NCI-H187 (cell line): ENCODE measurements at regions not wholly inside any gene's neighbourhood (a gene's known extent, or its start where the extent isn't known, plus 50 kb on each side); places are given as distances from the start of the nearest gene placed in this dataset.
A peak's percentile ranks its signal among the peaks of the same experiment; 100 is the strongest.

Source experiments
- DNase-seq, 2 experiments: peaks; one replicate each; lab custom pipeline; 2025; lab: John Stamatoyannopoulos, UW

DNA sequence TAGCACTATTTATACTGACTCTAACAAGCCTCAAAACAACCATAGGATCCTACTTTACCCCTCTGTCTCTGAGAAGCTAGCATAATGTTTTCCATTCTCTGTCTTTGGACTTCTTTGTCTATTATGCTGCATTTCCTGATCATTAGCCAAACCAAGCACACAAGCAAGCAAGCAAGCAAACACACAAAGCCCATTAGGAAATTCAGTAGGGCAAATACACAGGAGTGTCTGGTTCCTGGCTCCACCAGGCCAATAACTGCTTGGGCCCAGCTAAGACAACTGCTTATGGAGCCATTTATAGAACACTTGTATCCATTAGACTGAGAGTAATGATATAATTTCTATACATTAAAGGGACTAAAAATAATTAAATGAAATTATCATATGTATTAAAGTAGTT, 952.9 kb upstream of the EPHA7 start:
- no peak for DNase-seq

DNA sequence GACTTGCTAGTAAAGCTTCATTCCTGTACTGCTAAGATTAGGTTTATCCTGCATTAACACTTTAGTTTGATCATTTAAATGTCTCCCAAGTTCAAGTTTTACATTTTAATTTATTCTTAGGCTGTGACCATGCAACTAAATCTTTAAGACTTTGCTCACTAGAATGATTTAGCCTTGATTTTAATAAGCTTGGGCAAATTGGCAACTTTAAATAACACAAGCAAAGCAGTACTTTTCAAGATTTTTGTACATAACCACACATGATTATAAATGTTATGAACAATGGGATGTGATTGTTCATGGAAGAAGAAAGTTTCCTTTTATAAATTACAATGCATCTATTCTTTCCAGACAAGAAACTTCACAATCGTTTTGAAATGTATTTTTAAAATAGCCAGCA, 948.0 kb upstream of the EPHA7 start:
- no peak for DNase-seq

DNA sequence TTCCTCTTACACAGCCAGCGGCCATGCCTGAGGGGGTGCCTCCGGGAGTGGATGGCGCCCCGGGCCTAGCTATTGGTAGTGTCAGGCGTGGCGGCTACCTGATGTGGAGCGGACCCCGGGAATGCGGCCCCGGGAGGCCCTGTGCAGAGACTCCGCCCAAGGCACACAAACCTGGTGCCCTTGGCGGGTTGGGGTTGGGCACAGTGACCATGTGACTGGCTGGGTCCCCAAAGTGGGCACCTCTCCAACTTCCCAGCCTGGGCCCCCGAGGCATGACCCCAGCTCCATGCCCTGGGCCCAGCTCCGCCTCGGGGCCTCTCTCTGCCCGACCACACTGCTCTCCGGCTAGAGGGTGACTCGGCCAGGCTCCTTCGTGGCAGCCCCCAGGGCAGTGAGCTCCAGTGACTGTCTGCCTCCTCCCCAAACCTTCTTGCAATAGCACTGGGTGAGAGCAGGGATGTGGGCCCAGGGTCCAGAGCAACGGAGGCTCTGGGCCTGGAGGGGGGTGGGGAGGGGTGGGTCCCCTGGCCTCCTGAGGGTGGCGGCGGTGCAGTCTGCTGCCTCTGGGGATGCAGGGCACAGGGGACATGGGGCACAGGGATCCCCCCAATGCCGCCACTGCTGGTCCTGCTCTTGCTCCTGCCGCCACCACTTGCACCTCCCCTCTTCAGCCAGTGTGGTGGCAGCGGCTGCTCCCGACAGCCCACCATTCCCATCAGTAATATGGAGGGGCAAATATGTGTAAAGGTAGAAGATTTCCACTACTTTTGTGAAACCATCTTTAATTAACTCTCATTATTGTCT, 942.9 kb upstream of the EPHA7 start:
- no peak for DNase-seq

DNA sequence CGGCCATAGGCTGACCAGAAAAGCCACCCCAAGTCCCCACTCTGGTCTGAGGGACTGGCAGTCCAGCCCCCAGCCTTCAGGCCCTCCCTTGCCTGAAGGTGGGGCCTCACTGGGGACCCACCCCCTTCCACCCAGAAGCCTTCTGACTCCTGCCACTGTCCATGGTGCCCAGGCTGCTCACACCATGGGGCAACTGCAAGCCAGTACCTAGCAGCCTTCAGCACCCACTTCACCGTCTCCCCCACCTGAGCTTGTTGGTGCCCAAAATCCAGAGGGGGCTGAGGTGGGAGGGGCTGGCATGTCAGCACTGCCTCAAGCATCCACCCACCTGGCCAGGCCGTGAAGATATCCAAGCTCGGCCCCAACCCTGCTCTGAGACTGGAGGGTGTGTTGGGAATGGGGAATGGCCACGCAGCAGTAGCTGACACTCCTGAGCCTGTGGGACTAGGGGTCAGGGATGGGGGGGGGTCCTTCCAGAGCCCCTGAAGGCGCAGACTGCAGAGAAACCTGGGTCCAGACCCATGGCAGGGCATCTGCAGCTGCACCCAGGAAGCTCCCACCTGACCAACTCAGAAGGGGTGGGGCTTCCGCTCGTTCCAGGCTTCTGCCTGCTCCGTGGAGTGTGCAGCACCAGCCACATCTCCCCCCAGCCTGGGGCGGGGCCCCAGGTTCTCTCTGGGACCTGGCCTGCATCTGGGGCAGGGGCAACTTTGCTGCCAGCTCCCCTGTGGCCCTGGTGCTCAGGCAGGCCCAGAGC, 942.1 kb upstream of the EPHA7 start:
- no peak for DNase-seq

DNA sequence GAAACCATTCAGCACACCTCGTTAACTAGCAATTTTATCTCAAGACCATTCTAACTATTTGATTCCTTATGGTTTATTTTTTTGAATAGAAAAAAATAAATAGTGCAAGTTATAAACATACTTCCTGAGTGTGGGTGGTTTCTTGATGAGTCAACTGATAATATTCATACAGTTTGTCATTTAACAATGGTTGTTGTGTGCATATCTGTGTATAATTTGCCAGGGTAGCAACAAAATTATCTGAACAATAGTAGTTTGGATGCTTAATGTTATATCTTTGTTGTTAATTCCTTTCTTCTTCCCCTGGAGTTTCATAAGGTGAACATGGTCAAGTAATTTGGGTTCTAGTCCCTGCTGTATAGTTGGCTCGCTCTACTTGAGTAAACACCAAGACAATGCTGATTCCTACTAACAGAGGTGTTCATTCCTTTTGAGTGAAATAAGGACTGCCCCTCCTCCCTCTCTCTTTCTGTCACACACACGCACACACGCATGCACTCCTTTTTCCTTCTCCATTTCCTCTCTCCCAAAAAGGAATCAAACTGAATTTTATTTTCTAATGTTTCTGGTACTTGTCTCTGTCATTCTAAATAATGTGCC, 938.1 kb upstream of the EPHA7 start:
- no peak for DNase-seq

DNA sequence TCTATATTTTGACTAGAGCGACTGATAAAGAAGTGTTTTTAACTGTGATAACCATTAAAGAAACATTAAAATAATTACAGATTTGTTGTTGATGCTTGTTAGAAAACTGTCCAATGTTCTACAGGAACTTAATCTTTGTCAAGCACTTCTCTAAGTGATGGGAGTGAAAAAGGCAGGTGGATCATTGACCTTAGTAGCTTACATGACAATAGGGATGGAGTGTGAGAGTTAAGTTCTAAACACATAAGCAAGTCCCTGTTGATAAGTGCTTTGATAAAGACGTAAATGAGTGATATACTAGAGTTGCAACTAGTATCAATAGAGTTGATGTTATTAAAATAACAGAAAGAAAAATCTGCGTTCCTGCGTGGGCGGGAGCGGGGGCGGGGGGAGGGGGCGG, 931.5 kb upstream of the EPHA7 start:
- no peak for DNase-seq

DNA sequence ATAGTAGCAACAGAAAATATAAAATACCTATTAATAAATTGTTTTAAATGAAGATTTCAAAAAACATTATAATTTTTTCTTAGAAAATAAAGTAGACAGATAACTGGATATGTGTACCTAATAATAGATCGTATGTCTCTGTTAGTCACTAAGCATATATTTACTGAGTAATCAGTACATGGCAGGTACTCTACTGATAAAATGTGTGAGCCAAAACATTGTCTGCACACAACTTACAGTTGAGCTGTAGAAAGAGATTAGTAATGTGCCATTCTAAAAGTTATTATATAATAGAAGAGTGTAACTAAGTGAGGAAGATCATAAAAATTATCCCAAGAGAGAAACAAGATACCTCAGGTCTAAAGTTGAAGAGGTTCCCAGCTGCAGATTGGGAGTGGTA, 929.9 kb upstream of the EPHA7 start:
- no peak for DNase-seq

DNA sequence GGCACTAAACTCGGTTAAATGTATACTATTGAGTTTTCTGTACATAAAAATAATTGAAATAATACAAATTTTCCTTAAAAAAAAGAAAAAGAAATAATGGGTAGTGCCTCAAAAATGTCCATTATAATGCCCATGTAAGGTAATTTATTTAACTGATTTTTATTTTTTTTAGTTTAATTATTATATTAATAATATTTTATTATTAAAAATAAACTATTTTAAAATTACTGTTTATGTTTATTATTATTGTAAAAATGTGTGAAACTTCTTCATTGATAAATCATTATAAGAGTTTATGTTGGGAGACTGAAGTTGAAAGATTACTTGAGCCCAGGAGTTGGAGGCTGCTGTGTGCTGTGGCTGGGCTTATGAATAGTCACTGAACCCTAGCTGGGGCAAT, 925.5 kb upstream of the EPHA7 start:
- DNase-seq: no peak

DNA sequence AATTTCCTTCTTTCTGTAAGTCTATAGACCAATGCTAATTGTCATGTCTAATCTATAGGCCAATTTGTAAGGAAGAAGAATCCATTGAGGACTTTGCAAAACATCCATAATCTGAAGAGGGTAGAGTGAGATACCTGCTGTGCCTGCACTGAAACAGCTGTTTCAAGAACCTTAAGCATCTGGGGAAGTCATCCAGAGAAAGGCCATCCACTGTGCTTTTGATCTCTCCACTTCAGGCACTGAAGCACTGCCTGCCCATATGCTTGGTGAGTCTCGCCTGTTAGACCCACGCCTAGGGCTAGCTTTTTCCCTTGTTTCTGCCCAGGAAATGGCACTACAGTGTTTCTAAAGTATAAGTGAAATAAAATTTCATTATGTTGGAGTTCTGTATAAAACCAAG, 921.8 kb upstream of the EPHA7 start:
- peak in 1 of 2 experiments; percentile 33 for DNase-seq

DNA sequence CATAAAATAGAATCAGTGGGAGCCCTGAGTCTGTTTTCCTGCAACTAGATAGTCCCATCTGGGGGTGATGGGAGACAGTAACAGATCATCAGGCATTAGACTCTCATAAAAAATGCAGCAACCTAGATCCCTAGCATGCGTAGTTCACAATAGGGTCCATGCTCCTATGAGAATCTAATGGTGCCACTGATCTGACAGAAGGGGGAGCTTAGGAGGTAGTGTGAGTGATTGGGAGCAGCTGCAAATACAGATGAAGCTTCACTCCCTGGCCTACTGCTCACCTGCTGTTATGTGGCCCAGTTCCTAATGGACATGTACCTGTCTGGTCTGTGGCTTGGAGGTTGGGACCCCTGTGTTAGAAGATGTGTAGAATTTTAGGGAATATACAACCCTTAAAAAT, 904.5 kb upstream of the EPHA7 start:
- no peak for DNase-seq

DNA sequence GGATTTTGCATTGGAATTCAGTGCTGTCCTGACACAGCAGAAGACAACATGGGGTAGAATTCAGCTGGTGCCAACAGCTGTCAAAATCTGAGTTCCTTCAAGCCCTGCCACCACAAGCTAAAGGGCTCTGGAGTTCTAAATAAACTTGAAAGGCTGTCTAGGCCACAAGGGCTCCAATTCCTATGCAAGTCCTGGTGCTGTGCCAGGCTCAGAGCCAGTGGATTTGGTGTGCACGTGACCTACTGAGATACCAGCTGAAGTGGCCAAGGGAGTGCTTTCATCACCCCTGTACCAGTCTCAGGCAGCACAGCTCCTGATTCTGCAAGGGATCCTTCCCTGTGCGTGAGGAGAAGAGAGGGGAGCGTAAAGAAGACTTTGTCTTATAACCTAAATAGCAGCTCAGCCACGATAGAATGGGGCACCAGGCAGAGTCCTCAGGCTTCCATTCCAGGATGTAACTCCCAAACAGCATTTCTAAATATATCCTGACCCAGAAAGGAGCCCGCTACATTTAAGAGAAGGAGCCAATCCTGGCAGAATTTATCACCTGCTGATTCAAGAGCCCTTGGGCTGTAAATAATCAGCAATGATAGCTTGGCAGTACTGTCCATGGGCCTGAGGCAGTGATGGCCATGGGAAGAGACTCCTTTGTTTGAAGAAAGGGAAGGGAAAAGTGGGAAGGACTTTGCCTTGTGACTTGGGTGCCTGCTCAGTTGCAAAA, 881.2 kb upstream of the EPHA7 start:
- DNase-seq: no peak

DNA sequence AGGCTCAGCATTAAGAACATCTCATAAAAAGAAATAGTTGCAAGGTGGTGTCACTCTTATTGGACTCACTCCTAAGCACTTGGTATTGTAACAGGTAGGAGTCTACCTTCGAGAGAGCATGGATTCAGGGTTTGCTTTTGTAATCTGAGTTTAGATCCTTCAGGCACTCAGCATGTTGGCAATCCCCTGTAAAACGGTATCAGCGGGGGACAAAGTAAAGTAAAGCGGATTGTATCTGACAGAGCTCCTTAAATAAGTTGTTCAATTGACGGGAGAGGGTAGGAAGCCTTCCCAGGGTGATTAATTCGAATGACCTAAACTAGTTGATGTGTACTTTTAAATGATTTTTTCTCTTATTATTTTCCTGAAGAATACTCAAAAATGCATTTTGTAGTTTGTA, 869.8 kb upstream of the EPHA7 start:
- no peak for DNase-seq

DNA sequence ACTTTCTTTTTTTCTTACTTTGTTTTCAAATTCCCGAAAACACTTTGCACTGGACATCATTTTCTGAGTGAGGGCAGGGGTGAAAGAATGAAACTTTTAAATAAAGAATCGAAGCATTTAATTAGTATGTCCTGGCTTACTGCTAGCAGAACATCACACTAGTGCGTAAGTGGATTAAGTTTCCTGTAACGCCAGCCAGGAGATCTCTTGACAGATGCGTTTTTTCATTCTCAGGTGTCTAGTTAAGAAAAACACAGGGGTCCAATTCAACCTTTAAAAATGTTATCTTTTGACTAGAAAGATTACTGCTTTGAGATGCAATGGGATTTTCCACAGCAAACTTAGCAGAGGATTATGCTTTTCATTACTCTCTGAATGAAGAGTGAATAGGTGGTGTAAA, 858.8 kb upstream of the EPHA7 start:
- no peak for DNase-seq

DNA sequence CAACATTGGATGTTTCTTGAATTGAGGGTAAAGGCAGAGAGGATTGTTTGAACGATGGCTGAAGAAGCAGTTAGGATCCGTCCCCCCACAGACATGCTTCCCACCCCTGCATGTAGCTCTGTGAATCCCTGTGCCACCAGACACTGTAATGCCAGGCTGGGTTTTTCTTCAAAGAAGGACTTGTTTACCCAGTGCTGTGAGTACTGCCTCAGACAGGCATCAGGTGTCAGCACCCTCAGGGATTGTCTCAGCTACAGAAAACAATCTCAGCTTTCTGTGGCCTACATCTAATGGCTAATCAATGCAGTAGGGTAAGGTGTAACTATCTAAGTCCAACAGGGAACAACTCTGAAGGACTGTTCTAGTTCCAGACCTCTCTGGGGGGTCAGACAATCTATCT, 853.0 kb upstream of the EPHA7 start:
- no peak for DNase-seq

DNA sequence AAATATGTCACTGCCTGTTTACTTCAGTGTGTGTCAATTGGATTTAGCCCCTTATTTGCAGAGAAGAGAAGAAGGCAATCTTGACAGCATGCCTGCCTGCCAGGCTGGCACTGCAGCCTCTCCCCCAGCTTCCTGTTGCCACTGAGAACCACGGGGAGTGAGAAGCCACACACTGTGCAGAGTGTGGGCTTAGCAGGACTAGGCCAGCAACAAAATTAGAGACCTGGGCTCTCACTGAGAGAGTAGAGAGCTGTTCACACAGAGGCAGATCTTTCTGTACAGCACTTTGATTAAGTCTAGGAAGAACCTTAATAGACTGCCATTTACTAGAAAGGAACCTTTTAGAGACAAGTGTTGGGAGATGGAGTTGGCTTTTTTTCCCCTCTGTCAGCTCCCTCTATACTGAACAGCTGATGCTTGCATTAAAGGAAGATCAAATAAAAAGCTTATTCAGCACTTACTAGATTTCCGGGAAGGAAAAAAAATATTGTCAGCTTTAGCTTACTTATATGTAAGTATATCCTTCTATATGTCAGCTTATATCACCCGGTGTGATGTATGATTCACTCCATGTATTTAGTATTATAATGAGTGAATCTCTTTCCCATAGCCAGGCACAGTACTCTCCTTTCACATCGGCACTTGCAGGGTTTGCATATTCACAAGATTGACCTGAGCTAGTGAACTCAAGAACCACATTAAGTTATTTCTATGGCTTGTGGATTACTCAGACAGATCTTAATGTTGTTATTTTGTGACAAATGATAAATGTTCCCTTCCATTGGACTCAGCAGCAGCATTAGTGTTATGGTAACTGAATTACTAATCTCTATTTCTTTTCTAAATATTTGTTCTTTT, 851.0 kb upstream of the EPHA7 start:
- DNase-seq: no peak

DNA sequence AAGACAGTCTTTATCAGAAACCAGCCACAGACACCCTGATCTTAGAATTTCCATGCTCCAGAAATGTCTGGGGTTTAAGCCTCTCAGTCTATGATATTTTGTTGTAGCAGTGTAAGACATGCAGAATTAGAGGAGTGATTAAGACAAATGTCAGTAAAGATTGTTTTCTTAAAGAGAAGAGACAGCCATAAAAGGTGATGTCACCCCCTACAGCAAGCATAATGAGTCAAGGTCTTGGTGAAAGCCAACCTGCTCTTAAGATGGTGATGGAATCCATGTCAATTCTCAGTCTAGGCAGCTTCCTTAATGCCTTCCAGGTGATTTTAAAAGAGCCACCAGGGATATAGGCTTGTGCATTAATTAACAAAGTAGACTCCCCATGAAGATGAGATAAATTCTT, 849.9 kb upstream of the EPHA7 start:
- no peak for DNase-seq

DNA sequence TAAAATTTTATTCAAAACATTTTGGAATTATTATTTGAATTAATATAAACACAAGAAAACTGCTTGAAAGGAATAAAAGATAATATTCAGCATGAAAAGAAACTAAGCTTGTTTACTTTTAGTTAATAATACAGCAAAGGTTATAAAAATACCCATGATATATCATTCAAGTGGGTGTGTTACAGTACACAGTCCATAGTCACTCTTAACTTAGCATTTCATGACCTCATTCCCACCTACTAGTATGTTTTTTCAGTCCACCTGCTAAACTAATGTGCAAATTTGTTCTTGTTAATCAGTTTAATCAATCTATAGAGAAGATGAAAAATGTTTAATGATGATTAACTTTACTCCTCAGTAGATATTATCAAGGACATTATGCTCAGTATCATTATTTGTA, 841.4 kb upstream of the EPHA7 start:
- DNase-seq: no peak

DNA sequence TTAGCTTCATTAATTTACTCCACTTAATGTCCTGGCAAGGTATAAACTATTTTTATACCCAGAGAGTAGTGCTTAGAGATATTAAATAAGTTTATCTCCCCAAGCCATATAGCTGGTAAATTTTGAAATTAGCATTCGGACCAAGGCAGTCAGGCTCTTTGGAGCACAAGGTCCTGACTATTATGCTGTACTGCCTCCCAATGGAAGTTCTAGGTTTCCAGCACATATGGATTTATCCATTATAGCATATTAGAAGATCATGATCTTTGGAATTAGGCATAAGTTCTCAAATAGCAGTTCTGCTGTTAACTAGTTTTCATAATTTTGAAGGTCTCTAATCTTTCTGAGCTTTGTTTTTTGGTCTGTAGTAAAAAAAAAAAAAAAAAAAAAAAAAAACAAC, 835.3 kb upstream of the EPHA7 start:
- no peak for DNase-seq

DNA sequence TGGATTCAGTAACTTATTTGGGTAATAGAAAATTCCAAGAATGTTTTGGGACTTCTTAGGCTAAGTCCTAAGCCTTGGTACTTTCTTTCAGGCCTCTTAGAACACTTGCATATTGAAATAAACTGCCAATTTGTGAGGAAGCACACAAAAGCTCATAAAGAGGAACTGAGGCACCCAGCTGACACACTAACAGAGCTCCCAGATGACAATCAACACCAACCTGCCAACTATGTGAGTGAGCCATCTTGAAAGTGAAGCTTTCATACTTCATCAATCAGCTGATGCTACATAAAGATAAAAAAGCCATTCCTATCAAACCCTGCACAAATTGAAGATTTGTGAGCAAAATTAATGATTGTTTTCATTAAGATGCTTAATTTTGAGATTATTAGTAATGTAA, 832.5 kb upstream of the EPHA7 start:
- DNase-seq: no peak

DNA sequence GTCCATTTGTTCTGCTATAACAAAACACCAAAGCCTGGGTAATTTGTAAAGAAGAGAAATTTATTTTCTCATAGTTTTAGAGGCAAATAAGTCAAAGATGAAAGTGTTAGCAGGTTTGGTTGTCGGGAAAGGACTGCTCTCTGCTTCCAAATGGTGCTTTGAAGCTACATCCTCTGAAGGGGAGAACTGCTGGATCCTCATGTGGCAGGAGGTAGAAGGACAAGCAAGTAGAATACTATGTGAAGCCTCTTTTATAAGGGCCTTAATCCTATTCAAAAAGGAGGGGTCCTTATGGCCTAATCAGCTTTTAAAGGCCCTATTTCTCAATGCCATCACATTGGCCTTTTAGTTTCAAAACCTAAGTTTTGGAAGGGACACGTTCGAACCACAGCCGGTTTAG, 826.0 kb upstream of the EPHA7 start:
- no peak for DNase-seq

DNA sequence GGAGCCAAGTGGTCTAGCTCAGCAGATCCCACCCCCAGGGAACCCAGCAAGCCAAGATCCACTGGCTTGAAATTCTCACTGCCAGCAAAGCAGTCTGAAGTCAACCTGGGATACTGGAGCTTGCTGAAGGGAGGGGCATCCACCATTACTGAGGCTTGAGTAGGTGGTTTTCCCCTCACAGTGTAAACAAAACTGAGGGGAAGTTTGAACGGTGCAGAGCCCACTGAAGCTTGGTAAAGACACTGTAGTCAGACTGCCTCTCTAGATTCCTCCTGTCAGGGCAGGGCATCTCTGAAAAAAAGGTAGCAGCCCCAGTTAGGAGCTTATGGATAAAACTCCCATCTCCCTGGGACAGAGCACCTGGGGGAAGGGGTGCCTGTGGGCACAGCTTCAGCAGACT, 819.5 kb upstream of the EPHA7 start:
- DNase-seq: no peak

DNA sequence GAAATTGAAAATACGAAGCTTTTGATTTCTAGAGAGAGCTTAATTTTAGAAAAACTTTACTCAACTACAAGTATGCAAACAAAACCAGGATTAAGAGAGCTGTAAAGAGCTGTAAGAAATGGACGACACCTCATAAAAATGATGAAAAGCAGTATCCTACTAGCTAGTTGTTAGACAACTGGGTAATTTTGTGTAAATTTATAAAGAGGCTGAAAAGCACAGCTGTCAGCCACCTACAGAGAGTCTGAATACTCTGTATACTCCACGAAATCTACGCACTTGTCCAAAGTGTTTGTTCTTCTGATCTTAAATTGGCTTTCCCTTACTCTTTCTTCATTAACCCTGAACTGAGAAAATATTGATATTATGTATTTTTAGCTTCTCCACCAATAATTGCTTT, 808.4 kb upstream of the EPHA7 start:
- DNase-seq: no peak
